Epidermal melanocyte (primary cell): ENCODE measurements at regions not wholly inside any gene's neighbourhood (a gene's known extent, or its start where the extent isn't known, plus 50 kb on each side); places are given as distances from the start of the nearest gene placed in this dataset.

ENCODE experiments used
- DNase-seq: peaks from one replicate; pipeline ENCODE4 v3.0.0; 2011; ENCODE audit warnings: low spot score; ENCODE audit not compliant: insufficient read length

DNA sequence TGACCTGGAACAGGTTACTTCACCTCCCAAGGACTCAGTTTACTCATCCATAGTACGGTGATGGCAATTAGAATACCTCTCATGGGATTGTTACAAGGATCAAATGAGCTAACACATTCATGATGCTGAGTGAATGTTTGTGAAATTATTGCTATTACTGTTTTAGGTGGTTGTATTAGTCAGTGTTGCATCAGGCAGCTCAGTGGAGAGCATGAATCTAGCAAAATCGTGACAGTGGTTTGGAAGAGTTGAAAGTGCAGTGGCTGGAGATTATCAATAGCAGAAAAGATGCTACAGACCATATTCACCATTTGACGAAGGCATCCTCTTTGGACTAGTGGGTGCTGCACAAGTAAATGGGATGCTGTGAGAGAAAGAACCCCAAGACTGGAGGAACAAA, 50.4 kb upstream of the CTNNBL1 start:
- no peak for DNase-seq

DNA sequence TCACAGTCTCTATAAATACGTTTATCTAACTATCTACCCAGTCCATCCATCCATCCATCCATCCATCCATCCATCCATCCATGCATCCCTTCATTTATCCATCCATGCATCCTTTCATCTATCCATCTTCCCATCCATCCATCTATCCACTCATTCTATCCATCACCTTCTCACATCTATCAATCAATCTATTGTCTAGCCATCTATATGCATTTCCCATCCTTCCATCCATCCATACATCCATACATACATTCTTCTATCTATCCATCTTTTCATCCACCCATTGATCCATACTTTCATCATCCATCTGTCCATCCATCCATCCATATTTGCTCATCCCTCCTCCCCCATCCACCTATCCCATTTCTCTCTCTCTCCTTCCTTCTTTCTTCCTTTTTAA, 51.6 kb upstream of the CTNNBL1 start:
- DNase-seq = no peak

GRCh38 chr20:37640600-37641561, 52.9 kb upstream of the CTNNBL1 start:
- no peak for DNase-seq

DNA sequence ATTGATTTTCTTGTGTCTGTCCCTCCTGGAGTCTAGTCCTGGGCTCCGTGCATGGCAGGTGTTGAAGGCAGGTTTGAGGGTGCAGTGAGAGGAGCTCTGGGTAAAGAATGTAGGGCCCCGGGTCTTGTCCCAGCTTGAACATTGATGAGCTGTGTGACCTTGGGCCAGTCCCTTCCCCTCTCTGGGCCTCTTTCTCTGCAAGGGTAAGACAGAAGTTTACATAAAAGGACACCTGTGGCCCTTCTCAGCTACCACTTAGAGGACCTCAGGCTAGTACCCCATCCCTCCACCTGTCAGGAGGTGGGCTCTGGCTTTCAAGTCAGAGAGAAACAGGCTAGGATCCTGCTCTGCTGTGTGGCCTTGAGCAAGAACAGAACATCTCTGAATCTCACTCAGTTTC, 55.3 kb upstream of the CTNNBL1 start:
- no peak for DNase-seq

GRCh38 chr20:37636977-37637376, 56.9 kb upstream of the CTNNBL1 start:
- no peak for DNase-seq

DNA sequence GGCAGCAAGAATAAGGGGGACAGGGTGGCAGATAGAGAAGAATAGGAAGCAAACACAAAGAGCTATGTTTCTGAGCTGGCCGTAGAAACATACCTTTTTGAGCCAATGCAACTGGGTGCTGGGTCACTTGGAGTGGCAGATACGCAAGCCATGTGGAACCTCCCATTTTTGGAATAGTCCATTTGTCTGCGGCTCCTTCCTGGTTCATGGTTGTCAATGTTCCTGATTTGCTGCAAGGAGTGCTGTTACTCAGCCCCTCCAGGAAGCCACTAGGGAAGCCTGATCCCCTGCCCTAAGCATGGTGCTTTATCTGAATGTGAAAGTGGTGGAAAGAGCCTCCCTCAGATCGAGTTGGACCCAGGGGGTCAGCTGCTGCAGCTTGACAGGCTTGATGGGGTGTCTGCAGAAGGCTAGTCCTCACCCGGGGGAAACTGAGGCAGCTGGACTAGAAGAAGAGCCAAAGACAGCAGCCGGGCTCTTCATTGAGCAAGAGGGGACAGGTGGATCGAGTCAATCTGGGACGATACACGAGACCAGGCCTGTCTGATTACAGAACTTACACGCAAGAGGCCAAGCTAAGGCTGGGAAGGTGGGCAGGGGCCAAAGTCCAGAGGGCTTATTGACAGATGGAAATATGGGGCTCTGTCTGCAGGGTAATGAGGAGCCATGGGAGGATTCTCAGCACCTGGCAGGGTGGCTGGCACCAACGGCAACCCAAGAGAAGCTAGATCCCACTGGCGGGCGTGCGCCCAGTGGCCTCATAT, 57.4 kb upstream of the CTNNBL1 start:
- no peak for DNase-seq

DNA sequence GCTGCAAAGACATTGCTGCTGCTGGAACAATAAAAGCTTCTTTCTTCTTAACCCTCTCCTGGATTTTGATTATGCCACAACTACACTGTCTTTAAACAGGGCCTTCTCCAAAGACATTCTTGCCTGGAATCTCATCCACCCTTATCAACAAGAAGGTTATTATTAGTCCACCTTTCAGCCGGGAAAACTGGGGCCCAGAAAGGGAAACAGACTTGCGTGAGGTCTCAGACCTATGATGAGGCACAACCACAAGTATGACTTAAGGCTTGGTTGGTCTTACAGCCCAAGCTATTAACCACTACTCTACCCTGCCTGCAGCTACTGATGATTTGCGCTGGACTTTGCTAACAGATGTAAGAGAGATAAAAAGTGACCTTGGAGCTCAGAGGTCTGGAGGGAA, 62.8 kb upstream of the CTNNBL1 start:
- DNase-seq = no peak

GRCh38 chr20:37630166-37630565, 63.7 kb upstream of the CTNNBL1 start:
- DNase-seq = no peak

GRCh38 chr20:37627767-37628130, 66.1 kb upstream of the CTNNBL1 start:
- DNase-seq = no peak

DNA sequence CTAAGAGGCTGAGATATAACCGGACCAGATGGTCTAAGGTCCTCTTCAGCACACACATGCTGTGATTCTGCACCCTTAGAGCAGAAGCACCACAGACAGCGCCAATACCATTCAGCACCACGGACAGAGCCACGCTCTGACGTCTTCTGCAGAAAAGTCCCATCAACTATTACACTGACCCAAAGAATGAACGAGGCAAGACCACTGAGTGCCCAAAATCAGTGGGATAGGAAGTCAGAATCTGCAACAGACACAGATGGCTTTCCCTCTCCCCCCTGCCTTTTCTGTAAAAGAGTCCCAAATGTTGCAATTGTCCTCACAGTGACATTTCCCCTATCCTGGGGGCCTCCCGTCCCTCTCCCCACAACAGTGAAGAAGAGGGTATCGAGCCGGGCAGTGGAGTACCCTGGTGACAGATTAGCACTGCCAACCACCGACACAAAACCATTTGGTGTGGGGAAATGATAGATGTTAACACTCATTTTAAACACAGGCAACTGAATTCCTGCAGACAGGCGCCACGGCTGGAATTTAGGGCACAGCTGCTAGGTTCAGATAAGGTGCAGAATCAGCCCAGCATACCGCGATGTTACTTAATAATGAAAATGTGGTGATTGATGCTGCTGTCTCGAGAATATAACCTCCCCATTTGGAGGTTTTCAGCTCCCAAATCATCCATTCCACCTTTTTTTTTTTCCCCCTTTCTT, 66.6 kb upstream of the CTNNBL1 start:
- DNase-seq = peak; percentile 44

- no peak for DNase-seq
These were observed 68.9 kb upstream of the CTNNBL1 start for GRCh38 chr20:37624963-37625362.

DNA sequence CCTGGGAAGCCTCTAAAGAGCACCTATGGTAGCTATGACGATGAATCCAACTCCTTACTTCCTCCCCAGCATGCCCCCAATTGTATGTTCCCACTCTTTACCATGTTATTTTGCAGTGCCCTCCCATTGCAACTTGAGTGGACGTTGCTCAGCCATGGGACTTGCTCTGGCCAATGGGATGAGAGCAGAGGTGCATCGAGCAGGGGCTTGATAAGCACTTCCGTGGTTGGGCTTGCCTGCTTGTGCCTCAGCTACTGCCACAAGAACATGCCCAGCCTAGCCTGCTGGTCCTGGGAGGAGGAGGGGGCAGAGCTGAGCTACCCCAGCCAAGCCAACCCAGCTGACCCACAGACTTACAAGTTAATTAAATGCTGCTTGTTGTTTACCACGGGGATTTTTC, 71.1 kb upstream of the CTNNBL1 start:
- no peak for DNase-seq

DNA sequence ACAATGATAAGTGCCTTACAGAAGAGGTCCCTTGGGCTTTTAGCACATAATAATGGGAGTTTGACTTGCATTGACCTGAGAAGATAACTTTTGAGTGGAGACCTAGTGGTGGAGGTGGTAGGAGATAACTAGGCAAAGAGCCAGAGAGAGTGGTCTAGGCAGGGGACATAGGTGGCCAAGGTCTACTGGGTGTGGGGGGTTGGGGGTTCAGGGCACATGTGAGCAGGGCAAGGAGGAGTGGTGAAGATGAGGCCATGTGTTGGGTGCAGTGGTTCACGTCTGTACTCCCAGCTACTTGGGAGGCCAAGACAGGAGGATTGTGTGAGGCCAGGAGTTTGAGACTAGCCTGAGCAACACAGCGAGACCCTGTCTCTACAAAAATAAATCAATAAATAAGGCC, 74.3 kb upstream of the CTNNBL1 start:
- no peak for DNase-seq

DNA sequence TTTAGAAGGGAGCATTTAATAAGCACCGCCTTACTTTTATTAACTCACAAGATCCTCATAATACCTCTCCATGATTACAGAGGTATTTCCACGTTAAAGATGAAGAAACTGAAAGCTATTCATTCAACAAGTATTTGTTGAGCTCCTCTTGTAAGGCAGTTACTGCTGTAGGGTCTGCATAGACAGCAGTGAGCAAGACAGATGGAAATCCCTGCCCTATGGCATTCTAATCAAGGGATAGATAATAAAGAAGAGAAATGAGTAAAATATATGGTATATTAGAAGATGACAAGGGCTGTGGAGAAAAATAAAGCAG, 77.8 kb upstream of the CTNNBL1 start:
- DNase-seq = no peak

GRCh38 chr20:37615340-37616109, 78.3 kb upstream of the CTNNBL1 start:
- no peak for DNase-seq

GRCh38 chr20:37611852-37612251, 82.0 kb upstream of the CTNNBL1 start:
- no peak for DNase-seq

DNA sequence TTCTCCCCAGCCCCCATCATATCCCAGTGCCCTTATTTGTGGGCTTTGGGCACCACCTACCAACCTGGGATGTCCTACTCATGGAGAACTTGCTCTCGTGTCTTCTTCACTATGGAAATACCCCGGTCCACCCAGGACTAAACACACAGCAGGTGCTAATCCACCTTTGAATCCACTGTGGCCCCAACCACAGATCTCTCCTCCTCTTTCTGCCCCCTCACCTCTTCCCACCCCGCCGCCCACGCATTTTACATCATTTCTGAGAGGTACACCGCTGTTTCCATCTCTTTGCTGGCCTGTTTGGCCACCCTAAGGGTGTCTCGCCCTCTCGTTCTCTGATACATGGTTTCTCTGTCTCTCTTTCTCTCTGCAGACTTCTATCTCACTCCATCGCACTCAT, 82.5 kb upstream of the CTNNBL1 start:
- DNase-seq = no peak

DNA sequence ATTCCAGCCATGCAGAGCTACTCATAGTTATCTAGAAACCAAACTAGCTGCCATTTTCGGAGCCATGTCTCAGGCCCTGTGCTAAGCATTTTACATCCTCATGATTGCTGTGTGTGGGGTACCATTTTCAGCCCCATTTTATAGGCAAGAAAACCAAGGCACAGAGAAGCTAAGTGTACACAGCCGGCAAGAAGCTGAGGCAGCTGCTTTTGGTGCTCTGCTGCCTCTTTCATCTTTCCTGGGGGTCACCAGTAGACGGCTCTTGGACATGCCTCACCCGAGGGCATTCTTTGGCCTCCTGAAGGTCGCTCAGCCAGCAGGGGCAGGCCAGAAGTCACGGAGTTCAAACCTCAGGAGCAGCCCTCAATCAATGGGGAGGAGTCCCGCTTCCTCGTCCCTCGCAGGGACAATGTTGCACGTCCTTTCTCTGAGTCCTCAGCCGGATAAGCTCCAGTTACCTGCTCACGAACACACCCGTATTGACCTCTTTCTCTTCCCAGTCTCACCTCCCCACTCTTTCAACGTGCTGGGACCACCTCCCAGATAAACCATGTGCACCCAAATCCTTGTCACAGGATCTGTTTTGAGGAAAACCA, 82.6 kb upstream of the BLCAP start:
- no peak for DNase-seq

GRCh38 chr20:37602634-37603033, 75.0 kb upstream of the BLCAP start:
- no peak for DNase-seq

DNA sequence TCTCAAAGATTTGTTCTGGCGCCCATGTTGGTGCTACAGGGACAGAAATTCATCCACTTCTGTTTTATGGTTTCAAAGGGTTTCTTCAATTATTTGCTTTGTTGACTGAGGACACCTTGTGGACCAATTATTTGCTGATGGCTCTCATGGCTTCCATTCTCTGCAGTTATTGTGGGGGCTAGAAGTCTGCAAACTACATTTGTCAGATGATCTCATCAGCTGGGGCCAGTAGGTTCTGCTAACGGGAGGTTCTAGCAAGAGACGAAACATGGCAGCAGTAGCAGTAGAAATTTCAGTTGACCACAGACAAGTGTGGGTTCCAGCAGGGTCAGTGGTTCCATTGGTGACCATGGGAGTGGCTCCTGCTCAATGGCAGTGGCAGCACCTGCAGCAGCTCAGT, 72.8 kb upstream of the BLCAP start:
- no peak for DNase-seq
